ENCODE measurements at regions not wholly inside any gene's neighbourhood (a gene's known extent, or its start where the extent isn't known, plus 50 kb on each side); places are given as distances from the start of the nearest gene placed in this dataset.

DNA sequence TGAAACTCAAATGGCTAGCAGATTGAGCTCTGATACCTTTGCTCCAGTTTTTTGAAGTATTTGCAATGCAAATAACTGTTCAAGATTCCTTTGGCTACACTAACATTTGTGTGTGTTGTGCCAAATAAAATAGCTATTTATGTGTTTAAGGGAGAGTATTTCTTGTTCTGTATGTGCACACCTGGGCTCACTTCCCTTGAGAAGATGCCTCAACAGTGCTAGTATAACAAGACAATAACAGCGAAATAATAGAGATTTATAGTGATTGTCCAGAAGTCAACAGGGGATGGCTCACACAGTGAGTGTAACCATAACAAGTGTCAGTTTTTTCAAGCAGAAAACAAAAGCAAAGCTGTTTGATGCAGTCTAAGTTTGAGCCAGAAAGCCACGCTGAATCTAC, 460.5 kb downstream of the CENPC start:
- TF ChIP-seq HDGF (IDR thresholded peaks at IDR 0.05; ENCODE audit: borderline replicate concordance), result no peak
- no peak for TF ChIP-seq BHLHE40 (IDR thresholded peaks at IDR 0.05; ENCODE audit: borderline replicate concordance)
- TF ChIP-seq SUZ12 (IDR thresholded peaks at IDR 0.05), result no peak
- TF ChIP-seq FOXM1 (IDR thresholded peaks at IDR 0.05; ENCODE audit: borderline replicate concordance), result no peak
- TF ChIP-seq, protein P1, sequence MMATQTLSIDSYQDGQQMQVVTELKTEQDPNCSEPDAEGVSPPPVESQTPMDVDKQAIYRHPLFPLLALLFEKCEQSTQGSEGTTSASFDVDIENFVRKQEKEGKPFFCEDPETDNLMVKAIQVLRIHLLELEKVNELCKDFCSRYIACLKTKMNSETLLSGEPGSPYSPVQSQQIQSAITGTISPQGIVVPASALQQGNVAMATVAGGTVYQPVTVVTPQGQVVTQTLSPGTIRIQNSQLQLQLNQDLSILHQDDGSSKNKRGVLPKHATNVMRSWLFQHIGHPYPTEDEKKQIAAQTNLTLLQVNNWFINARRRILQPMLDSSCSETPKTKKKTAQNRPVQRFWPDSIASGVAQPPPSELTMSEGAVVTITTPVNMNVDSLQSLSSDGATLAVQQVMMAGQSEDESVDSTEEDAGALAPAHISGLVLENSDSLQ (IDR thresholded peaks at IDR 0.05), result no peak
- no peak for TF ChIP-seq SP1 (IDR thresholded peaks at IDR 0.05)
- no peak for TF ChIP-seq ELF4 (IDR thresholded peaks at IDR 0.05)
- no peak for TF ChIP-seq LEF1 (IDR thresholded peaks at IDR 0.05; ENCODE audit: borderline replicate concordance)
- TF ChIP-seq NFRKB (IDR thresholded peaks at IDR 0.05), result no peak
- TF ChIP-seq L3MBTL2 (conservative IDR thresholded peaks at IDR 0.05), result no peak
- no peak for TF ChIP-seq ARNT (IDR thresholded peaks at IDR 0.05)
- TF ChIP-seq FOXA1 (IDR thresholded peaks at IDR 0.05), result no peak
- no peak for TF ChIP-seq CTBP1 (IDR thresholded peaks at IDR 0.05; ENCODE audit: borderline replicate concordance)
